ENCODE measurements at regions not wholly inside any gene's neighbourhood (a gene's known extent, or its start where the extent isn't known, plus 50 kb on each side); places are given as distances from the start of the nearest gene placed in this dataset.

DNA sequence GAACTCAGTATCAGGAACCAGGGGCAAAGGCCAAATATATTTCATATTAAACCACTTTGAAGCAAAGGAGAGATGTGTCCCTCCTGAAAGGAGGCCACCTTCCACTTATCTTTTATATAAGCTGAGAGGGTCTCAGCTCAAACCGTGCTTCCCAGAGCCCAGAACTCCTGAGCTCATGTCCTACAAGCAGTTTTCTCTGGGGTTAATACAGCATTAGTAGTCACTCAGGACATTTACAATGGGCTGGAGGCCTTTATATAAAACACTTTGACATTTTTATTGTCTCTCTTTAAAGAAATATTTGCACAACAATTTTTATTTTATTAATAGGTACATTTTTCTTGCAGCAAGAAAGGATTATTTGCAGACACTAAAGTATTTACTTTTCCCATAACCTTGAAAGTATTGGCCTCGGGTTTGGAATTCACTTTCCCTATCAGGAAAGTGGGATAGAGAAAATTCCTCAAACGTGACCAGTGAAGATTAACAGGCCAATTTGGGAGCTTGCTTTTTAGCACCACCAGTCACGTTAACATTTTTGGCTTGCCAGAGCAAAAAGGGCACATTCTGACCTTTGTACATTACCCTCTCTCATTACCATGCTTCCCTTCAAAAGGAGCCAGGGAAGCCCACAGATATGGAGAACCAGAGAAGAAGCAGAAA, 464.9 kb upstream of the NRP1 start:
- Histone ChIP-seq H3K9me3 (ENCODE audit: low read length) (no peaks in the 10 kb centered on the region), H3F3A (ENCODE audit: insufficient read depth, low read length) (no peaks in the 10 kb centered on the region), H2AFZ (ENCODE audit: low read length) (no peak overlapping the region), H3K9me2 (ENCODE audit: low read depth, low read length) (no peaks in the 10 kb centered on the region), H3K27ac (ENCODE audit: low read depth, low read length, poor library complexity, severe bottlenecking) (no peak overlapping the region), H3K4me3 (ENCODE audit: low read depth, low read length, poor library complexity, severe bottlenecking) (no peak overlapping the region), H3K79me2 (ENCODE audit: insufficient read depth, low read length) (no peaks in the 10 kb centered on the region), H3K9ac (ENCODE audit: low read length) (no peak overlapping the region), H4K20me1 (ENCODE audit: insufficient read depth, low read length) (no peaks in the 10 kb centered on the region), H3K4me2 (ENCODE audit: low read length) (no peak overlapping the region), H3K36me3 (ENCODE audit: insufficient read depth, low read length) (no peaks in the 10 kb centered on the region), H3K4me1 (ENCODE audit: insufficient read depth, low read length, severe bottlenecking) (no peaks in the 10 kb centered on the region), H3K27me3 (ENCODE audit: insufficient read depth, low read length) (no peaks in the 10 kb centered on the region)
- TF ChIP-seq, protein P1, sequence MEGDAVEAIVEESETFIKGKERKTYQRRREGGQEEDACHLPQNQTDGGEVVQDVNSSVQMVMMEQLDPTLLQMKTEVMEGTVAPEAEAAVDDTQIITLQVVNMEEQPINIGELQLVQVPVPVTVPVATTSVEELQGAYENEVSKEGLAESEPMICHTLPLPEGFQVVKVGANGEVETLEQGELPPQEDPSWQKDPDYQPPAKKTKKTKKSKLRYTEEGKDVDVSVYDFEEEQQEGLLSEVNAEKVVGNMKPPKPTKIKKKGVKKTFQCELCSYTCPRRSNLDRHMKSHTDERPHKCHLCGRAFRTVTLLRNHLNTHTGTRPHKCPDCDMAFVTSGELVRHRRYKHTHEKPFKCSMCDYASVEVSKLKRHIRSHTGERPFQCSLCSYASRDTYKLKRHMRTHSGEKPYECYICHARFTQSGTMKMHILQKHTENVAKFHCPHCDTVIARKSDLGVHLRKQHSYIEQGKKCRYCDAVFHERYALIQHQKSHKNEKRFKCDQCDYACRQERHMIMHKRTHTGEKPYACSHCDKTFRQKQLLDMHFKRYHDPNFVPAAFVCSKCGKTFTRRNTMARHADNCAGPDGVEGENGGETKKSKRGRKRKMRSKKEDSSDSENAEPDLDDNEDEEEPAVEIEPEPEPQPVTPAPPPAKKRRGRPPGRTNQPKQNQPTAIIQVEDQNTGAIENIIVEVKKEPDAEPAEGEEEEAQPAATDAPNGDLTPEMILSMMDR (IDR thresholded peaks at IDR 0.05; ENCODE audit: low read length) = no peak
- no peak for TF ChIP-seq EZH2 (IDR thresholded peaks at IDR 0.05; ENCODE audit: borderline replicate concordance, low read length)

DNA sequence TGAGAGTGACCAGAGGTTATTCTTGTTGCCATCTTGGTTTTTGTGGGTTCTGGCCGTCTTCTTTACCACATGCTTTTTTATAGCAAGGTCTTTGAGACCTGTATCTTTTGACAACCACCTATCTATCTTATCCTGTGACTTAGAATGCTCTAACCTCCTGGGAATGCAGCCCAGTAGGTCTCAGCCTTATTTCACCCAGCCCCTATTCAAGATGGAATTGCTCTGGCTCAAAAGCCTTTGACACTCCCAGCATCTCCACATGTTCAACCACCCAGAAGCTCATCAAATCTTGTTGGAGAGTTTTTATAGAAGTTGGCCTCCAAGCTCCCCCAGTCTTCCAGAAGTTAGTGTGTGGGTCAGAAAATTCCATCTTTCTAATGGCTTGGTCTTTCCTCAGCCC, 464.3 kb upstream of the NRP1 start:
- H2AFZ ChIP-seq (ENCODE audit: low read length) = no peak overlapping the region
- H3K9ac ChIP-seq (ENCODE audit: low read length) = no peak overlapping the region
- no peak overlapping the region for H3K27ac ChIP-seq (ENCODE audit: low read depth, low read length, poor library complexity, severe bottlenecking)
- no peaks in the 10 kb centered on the region for H3K36me3 ChIP-seq (ENCODE audit: insufficient read depth, low read length)
- no peaks in the 10 kb centered on the region for H3K9me3 ChIP-seq (ENCODE audit: low read length)
- no peak overlapping the region for H3K4me2 ChIP-seq (ENCODE audit: low read length)
- H3K4me1 ChIP-seq (ENCODE audit: insufficient read depth, low read length, severe bottlenecking) = no peaks in the 10 kb centered on the region
- H3K9me2 ChIP-seq (ENCODE audit: low read depth, low read length) = no peaks in the 10 kb centered on the region
- TF ChIP-seq EZH2 (IDR thresholded peaks at IDR 0.05; ENCODE audit: borderline replicate concordance, low read length) = no peak
- TF ChIP-seq, protein P1 (IDR thresholded peaks at IDR 0.05; ENCODE audit: low read length) = no peak
- no peaks in the 10 kb centered on the region for H4K20me1 ChIP-seq (ENCODE audit: insufficient read depth, low read length)
- H3F3A ChIP-seq (ENCODE audit: insufficient read depth, low read length) = no peaks in the 10 kb centered on the region
- no peaks in the 10 kb centered on the region for H3K79me2 ChIP-seq (ENCODE audit: insufficient read depth, low read length)
- no peaks in the 10 kb centered on the region for H3K27me3 ChIP-seq (ENCODE audit: insufficient read depth, low read length)
- no peak overlapping the region for H3K4me3 ChIP-seq (ENCODE audit: low read depth, low read length, poor library complexity, severe bottlenecking)

DNA sequence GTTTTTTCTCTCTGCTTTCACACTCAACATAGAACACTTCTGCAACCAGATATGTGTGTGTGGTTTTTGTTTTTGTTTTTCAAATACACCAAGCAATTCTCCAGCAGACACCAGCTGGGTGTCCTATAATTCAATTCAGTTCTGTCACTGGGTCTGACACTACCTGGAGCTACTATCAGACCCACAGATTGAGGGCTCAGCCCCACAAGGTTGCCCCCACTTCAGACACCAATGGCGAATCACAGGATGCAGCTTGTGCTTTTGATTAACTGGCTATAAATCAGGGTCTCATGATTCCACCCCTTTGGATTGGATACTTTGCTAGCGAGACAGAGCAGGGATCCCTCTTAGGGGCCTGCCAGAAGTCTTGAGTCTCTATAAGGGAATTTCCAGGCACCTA, 462.2 kb upstream of the NRP1 start:
- H4K20me1 ChIP-seq (ENCODE audit: insufficient read depth, low read length) = no peaks in the 10 kb centered on the region
- H3F3A ChIP-seq (ENCODE audit: insufficient read depth, low read length) = no peaks in the 10 kb centered on the region
- no peaks in the 10 kb centered on the region for H3K9me3 ChIP-seq (ENCODE audit: low read length)
- H3K9ac ChIP-seq (ENCODE audit: low read length) = no peak overlapping the region
- no peak overlapping the region for H3K4me2 ChIP-seq (ENCODE audit: low read length)
- H3K27me3 ChIP-seq (ENCODE audit: insufficient read depth, low read length) = no peaks in the 10 kb centered on the region
- no peak overlapping the region for H3K4me3 ChIP-seq (ENCODE audit: low read depth, low read length, poor library complexity, severe bottlenecking)
- H2AFZ ChIP-seq (ENCODE audit: low read length) = no peak overlapping the region
- no peaks in the 10 kb centered on the region for H3K9me2 ChIP-seq (ENCODE audit: low read depth, low read length)
- no peaks in the 10 kb centered on the region for H3K79me2 ChIP-seq (ENCODE audit: insufficient read depth, low read length)
- no peak for TF ChIP-seq EZH2 (IDR thresholded peaks at IDR 0.05; ENCODE audit: borderline replicate concordance, low read length)
- TF ChIP-seq, protein P1 (IDR thresholded peaks at IDR 0.05; ENCODE audit: low read length) = no peak
- no peaks in the 10 kb centered on the region for H3K4me1 ChIP-seq (ENCODE audit: insufficient read depth, low read length, severe bottlenecking)
- H3K36me3 ChIP-seq (ENCODE audit: insufficient read depth, low read length) = no peaks in the 10 kb centered on the region
- H3K27ac ChIP-seq (ENCODE audit: low read depth, low read length, poor library complexity, severe bottlenecking) = no peak overlapping the region

Measured in OCI-LY1 (cell line).